HG03439 (cell line): ENCODE measurements at regions not wholly inside any gene's neighbourhood (a gene's known extent, or its start where the extent isn't known, plus 50 kb on each side); places are given as distances from the start of the nearest gene placed in this dataset.
"Not testable (repeated sequence)": the region's sequence is repeated elsewhere in the genome, so short reads cannot be mapped to it uniquely, and the experiment has no call there.

Source experiments
- ATAC-seq: cut with Tn5 transposase; IDR thresholded peaks from one replicate; pipeline ENCODE4 v1.9.1; 2021; ENCODE audit warnings: mild to moderate bottlenecking, moderate library complexity; ENCODE audit not compliant: unreplicated experiment

DNA sequence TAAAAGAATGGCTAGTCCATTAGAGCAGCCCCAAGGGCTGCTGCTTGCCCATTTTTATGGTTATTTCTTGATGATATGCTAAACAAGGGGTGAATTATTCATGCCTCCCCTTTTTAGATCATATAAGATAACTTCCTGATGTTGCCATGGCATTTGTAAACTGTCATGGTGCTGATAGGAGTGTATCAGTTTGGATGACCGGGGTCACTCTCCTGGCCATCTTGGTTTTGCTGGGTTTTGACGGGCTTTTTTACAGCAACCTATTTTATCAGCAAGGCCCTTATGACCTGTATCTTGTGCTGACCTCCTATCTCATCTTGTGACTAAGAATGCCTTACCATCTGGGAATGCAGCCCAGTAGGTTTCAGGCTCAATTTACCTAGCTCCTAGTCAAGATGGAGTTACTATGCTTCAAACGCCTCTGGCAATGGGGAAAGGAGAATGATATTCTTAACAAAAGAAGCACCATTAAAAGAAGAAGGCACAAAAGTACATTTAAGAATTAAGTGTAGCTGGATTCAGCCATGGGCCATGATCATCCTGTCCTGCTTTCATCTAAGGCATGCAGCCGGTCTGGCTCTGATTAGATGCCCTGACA lies 1156.0 kb downstream of the PCDH9 start:
- no peak for ATAC-seq

DNA sequence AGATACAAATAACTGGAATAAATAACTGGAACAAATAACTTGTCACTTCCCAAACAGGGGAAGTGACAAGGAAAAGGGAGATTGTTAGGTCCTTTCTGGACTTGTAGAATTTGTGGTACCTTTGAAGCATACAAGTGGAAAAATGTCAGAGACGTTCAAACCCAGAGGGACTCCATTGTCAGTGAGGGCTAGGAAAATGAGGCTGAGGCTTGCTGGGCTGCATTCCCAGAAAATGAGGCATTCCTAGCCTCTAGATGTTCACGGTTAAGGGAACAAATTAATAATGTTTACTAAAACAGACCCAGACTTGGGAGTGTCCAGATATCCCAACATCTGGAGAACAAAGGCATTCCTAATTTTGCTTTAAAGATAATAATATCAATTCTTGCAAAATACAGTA lies 1158.0 kb downstream of the PCDH9 start:
- not testable (repeated sequence) for ATAC-seq

DNA sequence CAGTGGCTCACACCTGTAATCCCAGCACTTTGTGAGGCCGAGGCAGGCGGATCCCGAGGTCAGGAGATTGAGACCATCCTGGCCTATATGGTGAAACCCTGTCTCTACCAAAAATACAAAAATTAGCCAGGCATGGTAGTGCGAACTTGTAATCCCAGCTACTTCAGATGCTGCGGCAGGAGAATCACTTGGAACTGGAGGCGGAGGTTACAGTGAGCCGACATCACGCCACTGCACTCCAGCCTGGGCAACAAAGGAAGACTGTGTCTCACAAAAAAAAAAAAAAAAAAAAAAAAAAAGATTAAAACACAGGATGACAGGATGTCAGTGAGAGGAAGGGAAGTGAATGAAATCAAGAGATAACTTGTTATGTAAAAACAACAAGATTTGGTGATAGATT lies 1158.5 kb downstream of the PCDH9 start:
- no peak for ATAC-seq

DNA sequence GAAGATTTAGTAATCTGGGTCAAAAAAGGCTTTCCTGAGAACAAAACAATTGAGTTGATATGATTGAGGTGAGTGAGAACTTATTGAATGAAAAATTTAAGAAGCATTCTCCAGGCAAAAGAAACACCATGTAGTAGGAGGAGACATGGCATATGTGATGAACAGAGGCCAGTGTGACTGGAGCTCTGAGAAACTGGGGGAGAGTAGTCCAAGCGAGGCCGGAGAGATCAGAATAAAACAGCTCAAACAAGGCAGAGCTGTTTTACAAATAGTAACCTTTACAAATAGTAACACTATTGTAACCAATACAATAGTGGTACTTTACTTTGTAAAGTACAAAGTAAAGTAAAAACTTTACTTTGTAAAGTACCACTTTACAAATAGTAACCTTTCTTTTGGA lies 1159.1 kb downstream of the PCDH9 start:
- ATAC-seq: no peak

DNA sequence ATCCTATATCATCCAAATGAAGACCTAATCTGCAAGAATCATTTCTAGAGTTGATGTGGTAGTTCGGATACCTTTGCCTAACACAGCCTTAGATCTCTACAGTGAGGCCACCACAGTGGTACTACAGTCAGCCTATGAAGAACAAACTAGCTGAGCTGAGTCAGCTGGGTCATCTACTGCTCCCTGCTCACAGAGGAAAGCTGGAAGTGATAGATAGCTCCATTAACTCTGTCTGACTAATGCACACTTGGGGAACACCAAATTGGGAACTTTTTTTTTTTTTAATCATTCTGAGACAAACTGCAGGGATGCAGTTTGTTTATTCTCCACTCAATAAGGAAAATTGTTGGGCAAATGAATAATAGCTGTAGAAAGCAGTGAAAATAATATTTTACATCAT lies 1160.6 kb downstream of the PCDH9 start:
- ATAC-seq: no peak

DNA sequence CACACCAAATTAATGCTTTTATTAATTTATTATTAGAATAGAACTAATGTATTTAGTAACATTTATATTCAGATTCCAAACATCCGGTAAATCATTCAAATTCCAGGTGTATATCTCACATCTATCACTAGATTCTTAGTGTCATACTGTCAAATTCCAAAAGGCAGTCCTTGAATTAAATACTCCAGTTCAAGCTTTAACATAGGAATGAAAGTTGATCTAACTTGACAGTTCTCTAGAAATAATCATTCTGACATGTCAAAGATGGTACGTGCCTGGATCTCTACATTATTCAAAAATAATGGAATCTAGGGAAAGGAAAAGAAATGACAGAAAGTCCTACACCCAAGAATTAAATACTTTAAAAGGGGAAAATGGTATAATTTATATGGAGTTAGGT lies 1161.5 kb downstream of the PCDH9 start:
- no peak for ATAC-seq

DNA sequence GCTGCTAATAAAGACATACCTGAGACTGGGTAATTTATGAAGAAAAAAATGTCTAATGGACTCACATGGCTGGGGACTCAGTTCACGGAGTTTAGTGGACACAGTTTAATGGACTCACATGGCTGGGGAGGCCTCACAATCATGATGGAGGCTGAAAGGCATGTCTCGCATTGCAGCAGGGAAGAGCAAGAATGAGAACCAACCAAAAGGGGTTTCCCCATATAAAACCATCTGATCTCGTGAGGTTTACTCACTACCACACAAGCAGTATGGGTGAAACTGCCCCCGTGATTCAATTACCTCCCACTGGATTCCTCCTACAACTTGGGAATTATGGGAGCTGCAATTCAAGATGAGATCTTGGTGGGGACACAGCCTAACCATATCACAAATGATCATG lies 1181.2 kb downstream of the PCDH9 start:
- no peak for ATAC-seq

DNA sequence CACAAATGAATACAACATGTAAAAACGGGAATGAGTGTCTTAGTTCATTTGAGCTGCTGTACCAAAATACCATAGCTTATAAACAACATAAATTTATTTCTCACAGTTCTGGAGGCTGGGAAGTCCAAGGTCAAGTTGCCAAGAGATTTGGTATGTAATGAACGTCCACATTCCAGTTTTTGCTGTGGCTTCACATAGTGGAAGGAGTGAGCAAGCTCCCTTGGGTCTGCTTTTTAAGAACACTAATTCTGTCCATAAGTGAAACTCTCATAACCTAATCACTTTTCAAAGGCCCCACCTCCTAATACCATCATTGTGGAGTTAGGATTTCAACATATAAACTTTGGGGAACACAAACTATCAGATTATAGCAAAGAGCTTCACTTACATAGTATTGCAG lies 1189.6 kb downstream of the PCDH9 start:
- no peak for ATAC-seq

DNA sequence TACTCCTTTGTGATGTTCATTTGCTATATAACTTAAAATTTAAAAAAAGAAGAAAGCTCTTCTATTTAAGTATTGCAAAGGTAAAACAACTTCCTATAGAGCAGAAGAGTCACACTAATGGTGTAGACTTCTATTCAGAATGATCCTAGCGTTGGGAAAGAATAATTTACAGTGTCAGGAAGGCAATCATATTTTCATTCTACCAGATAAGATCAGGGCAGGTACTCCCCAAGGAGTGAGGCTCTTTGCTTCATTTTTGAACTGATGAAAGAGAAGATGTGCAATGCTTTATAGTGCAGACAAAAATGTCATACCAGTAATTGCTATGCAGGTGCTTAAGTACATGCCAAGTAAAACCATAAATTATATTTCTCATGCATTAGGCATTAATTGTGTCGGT lies 1193.0 kb downstream of the PCDH9 start:
- no peak for ATAC-seq

DNA sequence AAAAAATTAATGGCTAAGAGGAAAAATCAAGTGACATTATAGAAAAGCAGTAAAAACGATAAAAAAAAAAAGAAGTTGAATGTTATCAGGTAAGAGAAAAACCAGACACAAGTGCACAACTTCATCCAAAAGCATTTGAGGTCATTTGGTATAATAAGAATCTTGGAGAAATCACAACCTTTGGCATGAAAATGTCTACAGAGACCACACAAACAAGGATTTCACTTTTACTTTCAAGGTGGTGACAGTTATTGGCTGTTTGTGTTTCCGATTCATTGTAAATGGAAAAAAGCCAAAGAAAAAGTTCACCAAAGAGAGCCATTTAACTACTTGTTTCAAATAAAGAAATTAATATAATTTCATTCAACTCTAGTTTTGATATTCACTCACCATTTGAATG lies 1193.5 kb downstream of the PCDH9 start:
- no peak for ATAC-seq

DNA sequence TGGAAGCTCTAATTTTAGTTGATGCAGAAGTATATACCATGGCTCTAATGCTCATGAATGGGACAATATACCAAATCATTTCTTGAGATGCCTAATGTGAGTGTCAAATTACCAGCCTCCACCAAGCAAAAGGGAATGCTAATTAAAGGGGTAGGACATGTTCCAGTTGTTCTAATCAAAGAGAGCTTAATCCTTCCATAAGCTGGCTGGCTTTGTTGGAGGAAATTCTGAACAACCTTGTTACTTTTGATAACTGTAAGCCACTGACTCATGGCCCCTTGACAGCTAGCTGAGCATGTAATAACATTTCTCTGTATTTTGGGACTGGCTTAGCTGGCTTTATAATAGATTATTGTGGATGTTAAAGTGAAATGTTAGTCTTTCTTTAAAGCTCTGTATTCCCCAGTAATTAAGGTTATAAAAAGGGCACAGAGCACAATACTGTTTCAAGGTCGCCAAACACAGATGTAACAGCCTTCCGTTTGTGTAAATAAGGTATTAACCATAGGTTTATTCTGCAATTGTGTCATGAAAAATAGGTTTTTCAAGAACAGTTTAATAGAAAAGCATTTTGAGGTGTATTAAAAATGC lies 1194.0 kb downstream of the PCDH9 start:
- ATAC-seq: no peak

DNA sequence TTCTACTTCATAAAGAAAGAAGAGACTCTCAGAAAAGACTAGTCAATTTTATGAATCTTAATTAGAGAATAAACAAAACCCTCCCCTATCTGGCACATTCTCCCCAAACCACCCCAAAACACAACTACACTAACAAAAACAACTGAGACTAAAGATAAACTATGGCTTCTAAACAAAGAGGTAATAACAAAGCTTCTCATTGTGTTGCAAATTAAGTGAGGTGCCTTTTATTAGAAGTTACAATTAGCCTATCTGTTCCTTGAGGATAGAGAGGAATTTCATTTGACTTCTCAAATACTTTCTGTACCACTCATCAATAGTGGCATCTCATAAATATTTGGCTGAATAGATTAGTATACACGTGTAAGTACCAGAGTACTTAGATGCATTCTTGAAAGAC lies 1196.2 kb downstream of the PCDH9 start:
- no peak for ATAC-seq

DNA sequence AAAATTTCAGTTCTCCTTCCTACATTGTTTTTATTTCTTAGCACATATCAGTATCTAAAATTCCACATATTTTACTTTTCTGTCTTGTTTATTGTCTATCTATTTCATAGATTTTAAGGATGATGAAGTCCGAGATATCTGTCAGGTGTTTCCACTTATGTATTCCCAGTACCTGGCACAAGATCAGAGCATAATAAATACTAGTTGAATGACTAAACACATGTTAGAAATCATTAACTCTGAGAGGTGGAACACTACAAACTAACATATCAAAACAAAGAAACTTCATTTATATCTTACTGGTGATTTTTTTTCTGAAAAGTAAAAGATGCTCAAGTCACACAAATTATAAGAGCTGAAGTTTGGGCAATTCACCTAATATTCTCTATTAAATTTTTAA lies 1208.3 kb downstream of the PCDH9 start:
- no peak for ATAC-seq

DNA sequence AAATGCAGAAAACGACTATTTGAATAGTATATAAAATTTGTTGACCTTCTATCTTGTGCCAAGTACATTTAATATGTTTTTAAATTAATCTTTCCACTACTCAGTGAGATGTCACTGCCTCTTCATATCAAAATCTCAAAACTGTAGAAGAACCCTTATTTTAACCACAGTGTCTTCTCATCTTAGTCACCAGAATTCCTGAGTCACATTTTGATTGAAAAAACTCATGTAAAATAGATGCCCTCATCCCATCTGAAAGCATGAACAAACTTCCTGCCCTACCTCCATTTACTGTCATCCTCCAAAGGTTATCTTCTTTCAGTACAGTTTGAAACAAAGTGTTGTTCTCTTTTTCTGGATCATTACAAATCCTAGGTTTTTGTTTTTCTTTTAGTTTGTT lies 1215.4 kb downstream of the PCDH9 start:
- ATAC-seq: no peak

DNA sequence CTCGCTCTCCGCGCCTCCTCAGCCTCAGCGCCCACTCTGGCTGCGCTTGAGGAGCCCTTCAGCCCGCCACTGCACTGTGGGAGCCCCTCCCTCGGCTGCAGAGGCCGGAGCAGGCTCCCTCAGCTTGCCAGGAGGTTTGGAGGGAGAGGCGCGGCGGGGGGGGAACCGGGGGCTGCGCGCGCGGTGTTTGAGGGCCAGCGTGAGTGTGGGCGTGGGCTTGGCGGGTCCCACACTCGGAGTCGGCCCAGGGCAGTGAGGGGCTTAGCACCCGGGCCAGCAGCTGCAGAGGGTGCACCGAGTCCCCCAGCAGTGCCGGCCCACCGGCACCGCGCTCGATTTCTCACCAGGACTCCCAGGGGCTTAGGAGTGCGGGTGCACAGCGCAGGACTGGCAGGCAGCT lies 1220.9 kb downstream of the PCDH9 start:
- no peak for ATAC-seq

DNA sequence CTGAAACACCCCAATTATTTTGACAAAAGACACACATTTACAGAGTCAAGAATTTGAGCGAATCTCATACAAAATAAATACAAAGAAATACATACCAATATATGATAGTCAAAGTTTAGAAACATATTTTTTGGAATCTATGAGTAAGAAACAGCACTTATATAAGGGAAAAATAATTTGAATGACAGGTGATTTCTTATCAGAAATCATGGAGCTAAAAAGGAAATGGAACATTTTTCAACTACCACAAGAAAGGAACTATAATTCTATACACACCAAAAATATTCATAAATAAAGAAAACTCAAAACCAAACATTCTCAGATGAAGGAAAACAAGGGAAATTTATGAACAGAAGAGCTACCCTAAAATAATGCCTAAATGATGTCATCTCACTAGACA lies 1226.6 kb downstream of the PCDH9 start:
- ATAC-seq: no peak

DNA sequence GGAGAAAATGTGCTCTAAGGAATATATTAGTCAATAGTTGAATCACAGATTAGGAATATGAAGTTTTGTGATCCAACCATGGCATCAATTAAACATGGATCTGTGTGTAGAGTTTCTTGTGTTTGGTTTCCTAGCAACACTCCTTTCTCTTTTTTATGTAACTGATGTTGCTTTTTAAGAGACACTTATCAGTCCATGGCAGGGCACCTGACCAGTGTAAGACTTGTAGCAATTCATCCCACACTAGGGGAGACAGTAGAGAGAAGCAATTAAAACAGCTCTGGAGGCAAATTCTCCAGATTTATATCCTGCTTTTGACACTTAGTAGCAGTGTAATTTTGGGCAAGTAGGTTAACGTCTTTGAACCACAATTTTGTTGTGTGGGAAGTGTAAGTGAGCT lies 1229.0 kb downstream of the PCDH9 start:
- ATAC-seq: no peak

DNA sequence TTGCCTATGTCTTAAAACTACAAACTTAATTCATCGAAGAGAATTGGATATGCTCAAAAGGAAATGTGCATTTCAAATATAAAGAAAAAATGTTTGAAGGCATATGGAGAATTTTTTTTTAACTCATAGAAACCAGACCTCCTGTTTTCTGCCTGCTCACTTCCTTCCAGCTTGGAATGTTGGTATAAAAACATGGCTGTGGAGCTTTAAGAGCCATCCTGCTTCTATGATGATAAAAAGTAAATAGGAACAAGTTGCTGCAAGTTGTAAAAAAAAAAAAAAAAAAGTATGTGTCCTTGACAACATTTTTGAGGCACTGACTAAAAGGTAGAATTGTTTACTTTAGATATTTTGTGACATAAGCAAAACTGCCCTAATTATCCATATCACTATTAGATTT lies 1230.7 kb downstream of the PCDH9 start:
- no peak for ATAC-seq

DNA sequence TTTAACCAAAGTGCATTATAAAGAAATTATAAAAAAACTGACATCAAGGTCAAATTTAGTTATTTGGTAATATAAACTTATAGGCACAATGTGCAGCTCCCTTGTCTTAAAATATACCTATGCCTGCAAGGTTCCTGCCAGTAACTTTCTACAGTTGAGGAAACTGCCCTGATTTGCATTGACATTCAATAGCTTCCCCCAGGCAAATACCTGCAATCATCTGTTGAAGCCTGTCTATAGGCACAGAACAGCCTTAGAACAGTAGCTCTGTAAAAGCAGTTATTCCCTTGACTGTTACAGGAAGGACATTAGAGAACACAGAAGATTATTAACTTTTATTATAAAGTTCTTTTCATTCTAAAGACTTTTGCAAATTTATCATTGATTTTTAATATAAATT lies 1239.5 kb downstream of the PCDH9 start:
- ATAC-seq: no peak

DNA sequence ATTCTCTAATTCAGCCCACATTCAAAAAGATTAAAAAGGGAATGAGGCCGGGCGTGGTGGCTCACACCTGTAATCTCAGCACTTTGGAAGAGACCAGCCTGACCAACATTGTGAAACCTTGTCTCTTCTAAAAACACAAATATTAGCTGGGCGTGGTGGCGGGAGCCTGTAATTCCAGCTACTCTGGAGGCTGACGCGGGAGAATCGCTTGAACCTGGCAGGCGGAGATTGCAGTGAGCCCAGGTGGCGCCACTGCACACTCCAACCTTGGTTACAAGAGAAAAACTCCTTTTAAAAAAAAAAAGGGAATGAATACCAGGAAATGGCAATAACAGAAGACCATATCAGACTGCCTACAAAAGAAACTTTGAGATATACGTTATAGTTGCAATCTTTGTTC lies 1244.5 kb downstream of the PCDH9 start:
- ATAC-seq: no peak

DNA sequence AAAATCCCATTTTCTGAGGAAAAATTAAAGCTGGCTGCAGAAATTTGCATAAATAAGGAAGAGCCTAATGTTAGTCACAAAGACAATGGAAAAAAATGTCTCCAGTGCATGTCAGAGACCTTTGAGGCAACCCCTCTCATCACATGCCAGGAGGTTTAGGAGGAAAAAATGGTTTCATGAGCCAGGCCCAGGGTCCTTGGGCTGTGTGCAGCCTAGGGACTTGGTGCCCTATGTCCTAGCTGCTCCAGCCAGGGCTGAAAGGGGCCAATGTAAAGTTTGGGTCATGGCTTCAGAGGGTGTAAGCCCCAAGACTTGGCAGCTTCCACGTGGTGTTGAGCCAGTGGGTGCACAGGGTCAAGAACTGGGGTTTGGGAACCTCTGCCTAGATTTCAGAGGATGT lies 1252.6 kb downstream of the PCDH9 start:
- ATAC-seq: no peak

DNA sequence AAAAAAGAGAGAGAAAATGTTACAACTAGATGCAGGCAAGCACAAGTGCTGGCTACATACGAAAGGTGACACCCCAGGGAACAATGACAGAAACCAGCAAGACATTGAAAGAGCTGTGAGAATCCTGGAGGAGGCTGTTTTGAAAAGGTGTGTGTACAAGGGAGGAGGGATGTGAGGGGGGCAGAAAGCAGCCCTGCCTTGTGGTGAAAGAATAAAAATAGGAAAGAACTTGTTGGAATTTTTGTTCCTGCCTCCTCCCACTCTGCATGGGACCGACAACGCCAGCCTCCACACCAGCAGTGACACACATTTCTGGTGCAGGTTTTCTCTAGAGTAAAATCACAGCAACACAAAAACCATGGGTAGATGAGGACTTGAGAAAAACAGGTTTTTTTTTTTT lies 1258.6 kb downstream of the PCDH9 start:
- ATAC-seq: no peak

DNA sequence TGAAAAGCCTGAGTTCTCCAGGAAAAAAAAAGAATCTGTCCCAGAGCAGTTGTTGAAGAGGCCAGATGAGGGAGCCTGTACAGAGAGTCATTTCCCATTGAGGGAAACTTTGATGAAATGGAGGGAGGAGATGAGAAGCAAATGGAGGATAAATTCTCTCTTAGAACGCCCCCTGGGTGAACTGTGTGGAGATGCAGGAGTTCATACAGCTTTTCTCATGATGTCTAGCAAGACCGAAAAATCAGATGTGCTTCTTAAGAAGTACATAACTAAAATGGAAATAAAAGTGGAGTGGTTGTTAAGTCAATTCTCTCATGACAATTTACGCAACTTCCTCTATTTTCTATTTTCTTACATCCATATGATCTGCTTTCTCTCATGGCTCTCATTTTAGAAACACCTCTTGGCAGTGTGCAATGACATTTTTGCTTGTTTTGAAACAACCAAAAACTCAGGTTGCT lies 1263.1 kb downstream of the PCDH9 start:
- ATAC-seq: no peak
